Trophoblast cell (in vitro differentiated cells and primary cell): ENCODE measurements at regions not wholly inside any gene's neighbourhood (a gene's known extent, or its start where the extent isn't known, plus 50 kb on each side); places are given as distances from the start of the nearest gene placed in this dataset.

ENCODE experiments used
- DNase-seq, 2 donors: peaks; one replicate each; pipeline ENCODE4 v3.0.0-alpha.2; 2016
- H2AFZ ChIP-seq: 2 replicates; pipeline ENCODE4 v1.6.1; 2013; ENCODE audit warnings: low read length, moderate library complexity, mild to moderate bottlenecking; ENCODE audit not compliant: insufficient read depth, poor library complexity
- H2AK5ac ChIP-seq: 2 replicates; pipeline ENCODE4 v1.6.1; 2013; ENCODE audit warnings: mild to moderate bottlenecking, low read length
- H2BK120ac ChIP-seq: 2 replicates; pipeline ENCODE4 v1.6.1; 2013; ENCODE audit warnings: low read length, mild to moderate bottlenecking, moderate library complexity; ENCODE audit not compliant: insufficient read depth, poor library complexity
- H2BK12ac ChIP-seq: 2 replicates; pipeline ENCODE4 v1.6.1; 2013; ENCODE audit warnings: mild to moderate bottlenecking, low read length, moderate library complexity
- H2BK5ac ChIP-seq: 2 replicates; pipeline ENCODE4 v1.6.1; 2013; ENCODE audit warnings: low read length, low read depth, moderate library complexity, mild to moderate bottlenecking; ENCODE audit not compliant: poor library complexity
- H3K14ac ChIP-seq: 2 replicates; pipeline ENCODE4 v1.6.1; 2013; ENCODE audit warnings: mild to moderate bottlenecking, low read length
- H3K18ac ChIP-seq: 2 replicates; pipeline ENCODE4 v1.6.1; 2013; ENCODE audit warnings: mild to moderate bottlenecking, low read length
- H3K23ac ChIP-seq: 2 replicates; pipeline ENCODE4 v1.6.1; 2013; ENCODE audit warnings: low read length
- H3K27ac ChIP-seq: 2 replicates; pipeline ENCODE4 v1.5.1; 2013; ENCODE audit warnings: low read depth, mild to moderate bottlenecking, inconsistent platforms, low read length, moderate library complexity
- H3K27me3 ChIP-seq: 2 replicates; pipeline ENCODE4 v1.6.1; 2013; ENCODE audit warnings: inconsistent platforms, mild to moderate bottlenecking, low read length, moderate library complexity; ENCODE audit not compliant: insufficient read depth
- H3K36me3 ChIP-seq, 2 experiments: 1 replicate in 1 of 2; 2 replicates in 1 of 2; pipeline ENCODE4 v1.6.1; 2013; ENCODE audit warnings: low read length in 2 of 2, mild to moderate bottlenecking in 2 of 2, moderate library complexity in 1 of 2; ENCODE audit not compliant: insufficient read depth in 2 of 2, control insufficient read depth in 1 of 2
- H3K4ac ChIP-seq: 2 replicates; pipeline ENCODE4 v1.6.1; 2013; ENCODE audit warnings: low read depth, mild to moderate bottlenecking, low read length, moderate library complexity
- H3K4me1 ChIP-seq, 2 experiments: 1 replicate in 1 of 2; 2 replicates in 1 of 2; pipeline ENCODE4 v1.6.1; 2013; ENCODE audit warnings: low read length in 2 of 2, mild to moderate bottlenecking in 2 of 2, moderate library complexity in 1 of 2; ENCODE audit not compliant: insufficient read depth in 2 of 2, control insufficient read depth in 1 of 2
- H3K4me2 ChIP-seq: 2 replicates; pipeline ENCODE4 v1.6.1; 2013; ENCODE audit warnings: inconsistent platforms, mild to moderate bottlenecking, low read length, moderate library complexity
- H3K4me3 ChIP-seq: 2 replicates; pipeline ENCODE4 v1.5.1; 2013; ENCODE audit warnings: mild to moderate bottlenecking, low read depth, low read length, inconsistent platforms
- H3K79me1 ChIP-seq: one replicate; pipeline ENCODE4 v1.6.1; 2013; ENCODE audit warnings: low read length
- H3K79me2 ChIP-seq: 2 replicates; pipeline ENCODE4 v1.6.1; 2013; ENCODE audit warnings: low read length, mild to moderate bottlenecking; ENCODE audit not compliant: control insufficient read depth, insufficient read depth, poor library complexity
- H3K9ac ChIP-seq: 2 replicates; pipeline ENCODE4 v1.6.1; 2013; ENCODE audit warnings: mild to moderate bottlenecking, low read length
- H3K9me3 ChIP-seq: 2 replicates; pipeline ENCODE4 v1.6.1; 2013; ENCODE audit warnings: low read depth, mild to moderate bottlenecking, control low read depth, inconsistent platforms, low read length; ENCODE audit not compliant: insufficient read depth
- H4K12ac ChIP-seq: 2 replicates; pipeline ENCODE4 v1.6.1; 2013; ENCODE audit warnings: low read depth, mild to moderate bottlenecking, low read length, moderate library complexity
- H4K8ac ChIP-seq: 2 replicates; pipeline ENCODE4 v1.6.1; 2013; ENCODE audit warnings: low read depth, mild to moderate bottlenecking, low read length, moderate library complexity
- H4K91ac ChIP-seq: one replicate; pipeline ENCODE4 v1.6.1; 2013; ENCODE audit warnings: low read depth, mild to moderate bottlenecking, low read length, moderate library complexity
- WGBS: extraction: QIAGEN DNeasy Blood & Tissue Kit; methylation state at CpG from one replicate; pipeline ENCODE4 v1.1.7; 2013; ENCODE audit warnings: missing lambda C conversion rate; ENCODE audit not compliant: insufficient read length, insufficient coverage; ENCODE audit errors: extremely low coverage; 5-methylcytosine and 5-hydroxymethylcytosine counted together

DNA sequence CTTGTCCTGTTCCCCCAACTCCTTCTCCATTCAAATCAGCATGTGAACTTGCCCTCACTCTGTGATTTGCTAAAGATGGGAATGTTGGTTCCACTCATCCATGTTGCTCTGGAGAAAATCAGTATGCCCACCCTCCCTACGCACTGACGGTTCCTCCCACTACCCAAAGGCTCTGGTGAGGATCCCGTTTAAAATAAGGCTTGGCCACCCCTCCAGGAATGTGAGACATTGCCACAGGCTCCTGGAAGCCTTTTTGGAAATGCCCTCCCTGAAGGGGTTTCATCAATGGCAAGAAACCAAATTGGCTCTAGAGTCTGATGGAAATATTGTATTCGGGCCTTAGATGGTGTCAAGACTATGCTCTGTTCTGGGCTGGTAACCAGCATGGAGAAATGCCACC is 187.3 kb downstream of the USP12 start:
- H3K4ac ChIP-seq = no peak overlapping the region
- H3K79me2 ChIP-seq = no peaks in the 10 kb centered on the region
- H3K27me3 ChIP-seq = no peaks in the 10 kb centered on the region

DNA sequence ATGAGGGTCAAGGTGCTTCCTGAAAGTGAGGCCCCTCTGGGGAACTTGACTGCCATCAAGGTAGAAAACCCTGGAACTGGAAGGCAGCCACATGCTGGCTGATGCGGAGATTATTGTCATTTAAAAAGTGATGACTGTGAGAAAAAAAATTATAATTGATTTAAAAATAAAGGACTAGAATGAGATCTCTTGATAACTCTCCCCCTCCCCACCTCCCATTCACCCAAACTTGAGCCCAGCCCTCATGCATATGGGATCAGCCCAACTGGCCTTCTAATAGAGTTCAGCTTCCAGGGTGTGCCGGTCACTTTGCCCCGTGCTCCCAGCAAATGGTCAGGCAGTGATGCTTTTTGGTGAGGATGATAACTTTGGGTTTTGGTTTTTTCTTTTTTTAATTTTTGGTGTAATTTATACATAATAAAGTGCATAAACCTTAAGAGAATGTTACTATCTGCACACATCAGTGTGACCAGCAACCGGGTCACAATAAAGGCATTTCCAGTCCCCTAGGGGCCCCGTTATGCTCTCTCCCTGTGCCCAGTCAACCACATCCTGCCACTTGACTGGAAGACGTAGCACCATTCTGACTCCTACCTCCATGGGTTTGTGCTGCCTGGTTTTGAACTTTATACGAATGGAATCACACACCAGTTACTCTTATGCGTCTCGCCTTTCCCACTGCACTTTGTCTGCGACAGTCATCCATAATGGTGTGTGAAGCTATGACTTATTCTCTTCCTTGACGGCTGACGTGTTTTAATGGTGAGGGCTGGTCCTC is 187.9 kb downstream of the USP12 start:
- Histone ChIP-seq H3K18ac (no peak overlapping the region), H4K8ac (no peak overlapping the region), H3K27ac (peak overlapping the region; percentile 24), H3K9ac (no peak overlapping the region), H3K4me2 (no peak overlapping the region), H3K27me3 (no peaks in the 10 kb centered on the region), H2BK5ac (no peak overlapping the region), H4K91ac (peak overlapping the region; percentile 59), H3K4ac (no peak overlapping the region), H2BK12ac (peak overlapping the region; percentile 12), H2AFZ (no peak overlapping the region), H3K9me3 (no peaks in the 10 kb centered on the region), H3K79me1 (peaks cover 4% of the 10 kb centered on the region), H3K36me3 (no peaks in the 10 kb centered on the region), H3K4me1 (peaks cover 7 to 14% of the 10 kb centered on the region in 2 experiments), H3K14ac (no peak overlapping the region), H3K23ac (no peak overlapping the region), H2AK5ac (no peak overlapping the region), H3K4me3 (no peak overlapping the region), H3K79me2 (no peaks in the 10 kb centered on the region), H4K12ac (no peak overlapping the region), H2BK120ac (no peak overlapping the region)
- WGBS = no CpG with 5 or more reads among the region's 12 CpGs
- peak in 1 of 2 donors; percentile 23 for DNase-seq

More for the DNA sequence above, 187.3 kb downstream of the USP12 start:
- Histone ChIP-seq H3K27ac (no peak overlapping the region), H3K4me2 (no peak overlapping the region), H3K4me3 (no peak overlapping the region), H2BK120ac (no peak overlapping the region), H4K91ac (peak overlapping the region; percentile 59), H4K8ac (no peak overlapping the region), H2AK5ac (no peak overlapping the region), H3K36me3 (no peaks in the 10 kb centered on the region), H3K9ac (no peak overlapping the region), H3K14ac (no peak overlapping the region), H2AFZ (no peak overlapping the region), H3K18ac (no peak overlapping the region), H3K4me1 (peaks cover 2 to 11% of the 10 kb centered on the region in 2 experiments), H3K23ac (no peak overlapping the region), H2BK5ac (no peak overlapping the region), H4K12ac (no peak overlapping the region), H3K9me3 (no peaks in the 10 kb centered on the region), H2BK12ac (peak overlapping the region; percentile 12), H3K79me1 (peaks cover 4% of the 10 kb centered on the region)
- no peak for DNase-seq
- WGBS = no CpG with 5 or more reads among the region's 4 CpGs

DNA sequence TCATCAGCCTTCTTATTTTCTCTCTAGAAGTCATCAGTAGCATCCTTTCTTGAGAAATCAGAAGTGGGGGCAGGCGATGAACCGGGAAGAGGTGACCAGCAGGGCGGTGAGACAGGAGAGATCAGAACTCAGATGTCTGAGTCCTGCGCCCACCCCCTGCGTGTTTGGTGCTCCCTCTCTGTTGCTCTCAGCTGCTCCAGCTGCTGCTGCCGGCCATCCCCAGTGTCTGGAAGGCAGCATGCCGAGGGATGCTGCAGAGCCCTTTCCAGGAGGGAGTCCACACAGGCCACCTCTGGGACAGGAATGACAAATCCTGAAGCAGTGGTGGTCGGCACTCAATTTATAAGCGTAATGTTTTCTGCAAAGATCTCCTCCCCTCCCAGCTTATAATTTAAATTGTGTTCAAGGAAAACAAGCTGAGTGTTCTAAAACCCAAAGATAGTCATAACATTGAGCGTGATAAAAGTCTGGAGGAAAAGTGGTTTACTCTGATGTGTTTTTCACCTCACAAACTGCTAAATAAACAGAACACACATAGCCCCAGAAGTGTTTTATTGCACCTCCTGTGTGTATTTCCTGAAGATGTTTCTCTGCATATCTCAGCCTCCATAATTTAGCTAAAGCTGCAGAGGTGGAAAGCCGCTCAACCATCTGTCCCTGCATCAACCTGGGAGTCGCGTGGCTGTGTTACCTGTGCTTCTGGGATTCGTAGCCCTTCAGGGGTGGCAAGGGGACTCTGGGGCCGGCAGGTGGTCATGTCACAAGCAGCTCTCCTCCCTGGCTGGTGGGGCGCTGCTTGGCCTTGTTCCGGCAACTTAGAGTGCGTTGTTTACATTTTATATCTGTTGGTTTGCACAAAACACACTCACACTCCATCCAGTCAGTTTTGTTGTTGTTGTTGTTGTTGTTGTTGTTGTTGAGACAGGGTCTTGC is 191.2 kb downstream of the USP12 start:
- Histone ChIP-seq H3K4ac (no peak overlapping the region), H2BK5ac (no peak overlapping the region), H4K8ac (no peak overlapping the region), H2BK120ac (no peak overlapping the region), H3K79me2 (no peaks in the 10 kb centered on the region), H2AFZ (no peak overlapping the region), H2AK5ac (no peak overlapping the region), H2BK12ac (no peak overlapping the region), H4K91ac (no peak overlapping the region), H3K23ac (no peak overlapping the region), H3K79me1 (peaks cover 4% of the 10 kb centered on the region), H3K9ac (no peak overlapping the region), H3K9me3 (no peaks in the 10 kb centered on the region), H3K4me1 (peaks cover 12 to 17% of the 10 kb centered on the region in 2 experiments), H3K27ac (no peak overlapping the region), H4K12ac (no peak overlapping the region), H3K18ac (no peak overlapping the region), H3K4me2 (no peak overlapping the region), H3K27me3 (no peaks in the 10 kb centered on the region), H3K4me3 (no peak overlapping the region), H3K14ac (no peak overlapping the region), H3K36me3 (no peaks in the 10 kb centered on the region)
- no CpG with 5 or more reads among the region's 18 CpGs for WGBS
- DNase-seq = no peak

GRCh38 chr13:26979334-26979733 is 192.3 kb downstream of the USP12 start:
- no peak overlapping the region for H2AK5ac ChIP-seq
- H4K8ac ChIP-seq = no peak overlapping the region
- no peak overlapping the region for H3K4me2 ChIP-seq
- H2BK12ac ChIP-seq = no peak overlapping the region
- no peak overlapping the region for H3K18ac ChIP-seq
- no CpG with 5 or more reads among the region's 8 CpGs for WGBS
- no peak overlapping the region for H3K23ac ChIP-seq
- no peak overlapping the region for H3K4me3 ChIP-seq
- no peaks in the 10 kb centered on the region for H3K36me3 ChIP-seq
- H3K9ac ChIP-seq = no peak overlapping the region
- no peaks in the 10 kb centered on the region for H3K79me2 ChIP-seq
- H3K14ac ChIP-seq = no peak overlapping the region
- peaks cover 4% of the 10 kb centered on the region for H3K79me1 ChIP-seq
- no peak overlapping the region for H4K12ac ChIP-seq
- H3K27me3 ChIP-seq = no peaks in the 10 kb centered on the region
- H2AFZ ChIP-seq = no peak overlapping the region
- H3K9me3 ChIP-seq = no peaks in the 10 kb centered on the region
- H3K4me1 ChIP-seq = peaks cover 12 to 17% of the 10 kb centered on the region in 2 experiments
- no peak overlapping the region for H4K91ac ChIP-seq
- H3K4ac ChIP-seq = no peak overlapping the region
- H3K27ac ChIP-seq = no peak overlapping the region
- H2BK5ac ChIP-seq = no peak overlapping the region
- no peak for DNase-seq
- no peak overlapping the region for H2BK120ac ChIP-seq
